ENCODE measurements at regions not wholly inside any gene's neighbourhood (a gene's known extent, or its start where the extent isn't known, plus 50 kb on each side); places are given as distances from the start of the nearest gene placed in this dataset.

GRCh38 chr6:143621876-143622605, 55.7 kb upstream of the PHACTR2 start:
- no peak for DNase-seq

GRCh38 chr6:143621159-143621873, 56.4 kb upstream of the PHACTR2 start:
- no peak for DNase-seq

- no peak for DNase-seq
These were observed 57.3 kb upstream of the PHACTR2 start for GRCh38 chr6:143620447-143620846.

- DNase-seq = no peak
These were observed 57.9 kb upstream of the PHACTR2 start for GRCh38 chr6:143619824-143620401.

GRCh38 chr6:143616741-143617140, 61.0 kb upstream of the PHACTR2 start:
- no peak for DNase-seq

GRCh38 chr6:143615785-143616184, 62.0 kb upstream of the PHACTR2 start:
- DNase-seq = no peak

GRCh38 chr6:143614235-143614634, 63.5 kb upstream of the PHACTR2 start:
- DNase-seq = no peak

GRCh38 chr6:143613749-143614148, 64.0 kb upstream of the PHACTR2 start:
- DNase-seq = no peak

- DNase-seq = no peak
These were observed 65.6 kb upstream of the PHACTR2 start for GRCh38 chr6:143612186-143612585.

GRCh38 chr6:143611580-143611979, 66.2 kb upstream of the PHACTR2 start:
- DNase-seq = no peak

- DNase-seq = no peak
These were observed 67.8 kb upstream of the PHACTR2 start for GRCh38 chr6:143609972-143610371.

- DNase-seq = no peak
These were observed 68.3 kb upstream of the PHACTR2 start for GRCh38 chr6:143609501-143609900.

GRCh38 chr6:143608906-143609305, 68.9 kb upstream of the PHACTR2 start:
- DNase-seq = no peak

- DNase-seq = no peak
These were observed 69.8 kb upstream of the PHACTR2 start for GRCh38 chr6:143607974-143608373.

GRCh38 chr6:143607168-143607567, 70.6 kb upstream of the PHACTR2 start:
- no peak for DNase-seq

GRCh38 chr6:143605906-143606521, 71.8 kb upstream of the PHACTR2 start:
- DNase-seq = peak; percentile 56

GRCh38 chr6:143603455-143603854, 74.3 kb upstream of the PHACTR2 start:
- DNase-seq = peak; percentile 71

- DNase-seq = peak; percentile 29
These were observed 76.3 kb upstream of the PHACTR2 start for GRCh38 chr6:143601504-143601903.

- no peak for DNase-seq
These were observed 76.9 kb upstream of the PHACTR2 start for GRCh38 chr6:143600821-143601220.

- DNase-seq = no peak
These were observed 79.2 kb upstream of the PHACTR2 start for GRCh38 chr6:143598466-143599080.

GRCh38 chr6:143596866-143597265, 80.9 kb upstream of the PHACTR2 start:
- DNase-seq = no peak

GRCh38 chr6:143595251-143596036, 82.3 kb upstream of the PHACTR2 start:
- DNase-seq = peak; percentile 63
